Nephron progenitor cell (in vitro differentiated cells): ENCODE measurements at regions not wholly inside any gene's neighbourhood (a gene's known extent, or its start where the extent isn't known, plus 50 kb on each side); places are given as distances from the start of the nearest gene placed in this dataset.
"Not testable (repeated sequence)": the region's sequence is repeated elsewhere in the genome, so short reads cannot be mapped to it uniquely, and the experiment has no call there.

Source experiments
- DNase-seq: peaks from one replicate; pipeline ENCODE4 v3.0.0; 2021
- H3K27ac Mint-ChIP-seq: 2 replicates; pipeline ENCODE4 v1.8.0; 2021; ENCODE audit warnings: mild to moderate bottlenecking, moderate library complexity, mixed read lengths
- H3K27me3 Mint-ChIP-seq: 2 replicates; pipeline ENCODE4 v1.8.0; 2021; ENCODE audit warnings: mild to moderate bottlenecking, low read depth, mixed read lengths; ENCODE audit not compliant: poor library complexity
- H3K36me3 Mint-ChIP-seq: 2 replicates; pipeline ENCODE4 v1.8.0; 2021; ENCODE audit warnings: low read depth, mixed read lengths
- H3K4me1 Mint-ChIP-seq: 2 replicates; pipeline ENCODE4 v1.8.0; 2021; ENCODE audit warnings: mixed read lengths
- H3K4me3 Mint-ChIP-seq: 2 replicates; pipeline ENCODE4 v1.8.0; 2021; ENCODE audit warnings: mild to moderate bottlenecking, moderate library complexity, mixed read lengths
- H3K9me3 Mint-ChIP-seq: 2 replicates; pipeline ENCODE4 v1.8.0; 2021; ENCODE audit warnings: mild to moderate bottlenecking, moderate library complexity, mixed read lengths
- CTCF ChIP-seq: fragments of 200-600 bp; sonication (generic); IDR thresholded peaks from 2 replicates; pipeline ENCODE4 v1.5.0; 2021; ENCODE audit warnings: antibody characterized with exemption

- TF ChIP-seq CTCF, result no peak
- Mint-ChIP-seq H3K27ac (no peak overlapping the region), H3K4me3 (no peak overlapping the region), H3K9me3 (peaks cover 6% of the 10 kb centered on the region), H3K27me3 (peaks cover 10% of the 10 kb centered on the region), H3K36me3 (no peaks in the 10 kb centered on the region), H3K4me1 (no peaks in the 10 kb centered on the region)
- DNase-seq, result no peak
These were observed 80.7 kb downstream of the TFAP2B start for GRCh38 chr6:50899306-50899870.

- Mint-ChIP-seq H3K4me1 (no peaks in the 10 kb centered on the region), H3K27me3 (peaks cover 1% of the 10 kb centered on the region), H3K9me3 (no peaks in the 10 kb centered on the region), H3K36me3 (no peaks in the 10 kb centered on the region), H3K4me3 (no peak overlapping the region), H3K27ac (no peak overlapping the region)
- TF ChIP-seq CTCF, result no peak
- DNase-seq, result no peak
These were observed 83.6 kb downstream of the TFAP2B start for GRCh38 chr6:50902260-50902659.

- Mint-ChIP-seq H3K36me3 (no peaks in the 10 kb centered on the region), H3K9me3 (no peaks in the 10 kb centered on the region), H3K27ac (no peak overlapping the region), H3K4me1 (no peaks in the 10 kb centered on the region), H3K27me3 (no peaks in the 10 kb centered on the region), H3K4me3 (no peak overlapping the region)
- no peak for DNase-seq
- TF ChIP-seq CTCF, result no peak
These were observed 86.6 kb downstream of the TFAP2B start for GRCh38 chr6:50905297-50905696.

- no peak for TF ChIP-seq CTCF
- Mint-ChIP-seq H3K4me1 (no peaks in the 10 kb centered on the region), H3K4me3 (no peak overlapping the region), H3K36me3 (no peaks in the 10 kb centered on the region), H3K27ac (no peak overlapping the region), H3K27me3 (no peaks in the 10 kb centered on the region), H3K9me3 (no peaks in the 10 kb centered on the region)
- DNase-seq, result no peak
These were observed 88.9 kb downstream of the TFAP2B start for GRCh38 chr6:50907565-50907964.

GRCh38 chr6:50913105-50913770 is 94.6 kb downstream of the TFAP2B start:
- no peak overlapping the region for H3K27ac Mint-ChIP-seq
- no peak for DNase-seq
- no peak overlapping the region for H3K4me3 Mint-ChIP-seq
- TF ChIP-seq CTCF, result no peak
- peaks cover 20% of the 10 kb centered on the region for H3K9me3 Mint-ChIP-seq
- no peaks in the 10 kb centered on the region for H3K4me1 Mint-ChIP-seq
- H3K27me3 Mint-ChIP-seq, result no peaks in the 10 kb centered on the region
- H3K36me3 Mint-ChIP-seq, result no peaks in the 10 kb centered on the region

- H3K9me3 Mint-ChIP-seq, result peaks cover 30% of the 10 kb centered on the region
- H3K27ac Mint-ChIP-seq, H3K36me3 Mint-ChIP-seq, H3K4me3 Mint-ChIP-seq, H3K27me3 Mint-ChIP-seq, DNase-seq, H3K4me1 Mint-ChIP-seq: not testable (repeated sequence)
These were observed 102.7 kb downstream of the TFAP2B start for GRCh38 chr6:50921378-50921777.
